Brain microvascular endothelial cell (primary cell): ENCODE measurements at regions not wholly inside any gene's neighbourhood (a gene's known extent, or its start where the extent isn't known, plus 50 kb on each side); places are given as distances from the start of the nearest gene placed in this dataset.

Experiments used
- DNase-seq: peaks from one replicate; pipeline ENCODE4 v3.0.0-alpha.2; 2020
- H3K27ac ChIP-seq: fragments of 250-450 bp; sonication (Bioruptor Pico); 2 replicates; pipeline ENCODE4 v1.5.1; 2020; ENCODE audit warnings: mild to moderate bottlenecking, moderate library complexity
- H3K27me3 ChIP-seq: fragments of 250-450 bp; sonication (Bioruptor Pico); replicated peaks from 2 replicates; pipeline ENCODE4 v1.5.1; 2020; ENCODE audit warnings: mild to moderate bottlenecking
- H3K36me3 ChIP-seq: fragments of 250-450 bp; sonication (Bioruptor Pico); replicated peaks from 2 replicates; pipeline ENCODE4 v1.5.1; 2020; ENCODE audit warnings: mild to moderate bottlenecking
- H3K4me3 ChIP-seq: 2 replicates; pipeline ENCODE4 v1.5.1; 2011; ENCODE audit warnings: low read depth, mild to moderate bottlenecking, control low read depth, low read length, moderate library complexity
- CTCF ChIP-seq: IDR thresholded peaks from 2 replicates; pipeline ENCODE4 v1.5.1; 2011; ENCODE audit warnings: low read depth, mild to moderate bottlenecking, moderate library complexity, low read length, control low read depth, inconsistent platforms; ENCODE audit errors: missing control alignments
- in situ Hi-C: cut with HindIII; loops from 2 replicates; pipeline ENCODE4 v1.10.0; 2017; ENCODE audit warnings: low sequenced_read_pairs, low pct_ligation_motif_present

DNA sequence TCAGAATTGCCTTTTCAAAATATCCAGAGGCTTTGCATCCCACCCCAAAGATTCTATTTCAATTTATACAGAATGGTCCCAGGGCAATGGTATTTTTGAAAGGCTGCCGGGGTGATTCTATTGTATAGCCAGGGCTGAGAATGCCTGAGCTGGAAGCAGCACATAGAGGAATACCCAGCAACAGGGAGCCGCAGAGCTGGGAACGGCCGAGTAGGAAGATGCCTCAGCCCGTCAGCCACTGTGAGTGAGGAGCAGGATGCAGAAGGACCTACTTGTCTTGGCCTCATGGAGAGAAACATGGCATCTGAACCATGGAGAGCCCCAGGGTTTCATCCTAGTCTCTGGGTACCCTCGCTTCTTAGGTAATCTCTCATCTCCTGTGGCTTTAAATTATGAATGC, 170.8 kb upstream of the FHL2 start:
- Histone ChIP-seq H3K36me3 (no peaks in the 10 kb centered on the region), H3K4me3 (no peak overlapping the region), H3K27ac (no peak overlapping the region), H3K27me3 (no peaks in the 10 kb centered on the region)
- TF ChIP-seq CTCF = no peak
- no peak for DNase-seq
- in situ Hi-C loops = no loop called here

DNA sequence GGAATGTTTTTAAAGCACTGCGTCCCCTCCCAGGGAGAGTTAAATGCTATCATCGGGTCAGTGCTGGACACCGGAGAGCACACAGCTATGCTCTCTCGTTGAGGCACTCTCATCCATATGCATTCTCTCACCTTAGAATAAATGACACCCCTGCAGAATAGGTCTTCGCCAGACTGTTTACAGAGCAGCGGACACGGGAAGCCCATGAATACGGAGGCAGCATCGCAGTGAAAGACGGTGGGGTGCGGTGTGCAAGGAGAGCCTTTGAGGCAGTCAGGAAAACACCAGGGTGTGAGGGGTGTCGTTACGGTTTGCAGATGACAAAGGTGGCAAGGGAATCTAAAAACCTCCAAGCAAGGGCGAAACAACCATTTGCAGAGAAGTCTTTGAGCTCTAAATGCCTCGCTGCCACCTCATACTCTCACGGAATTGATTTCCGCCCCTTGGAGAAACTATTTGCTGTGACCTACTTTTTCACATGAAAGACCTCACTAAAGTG, 169.2 kb upstream of the FHL2 start:
- in situ Hi-C loops = no loop called here
- DNase-seq = no peak
- no peak for TF ChIP-seq CTCF
- Histone ChIP-seq H3K36me3 (no peaks in the 10 kb centered on the region), H3K27ac (no peak overlapping the region), H3K27me3 (no peaks in the 10 kb centered on the region), H3K4me3 (no peak overlapping the region)

- Histone ChIP-seq H3K27ac (no peak overlapping the region), H3K27me3 (peaks cover 3% of the 10 kb centered on the region), H3K36me3 (no peaks in the 10 kb centered on the region), H3K4me3 (no peak overlapping the region)
- TF ChIP-seq CTCF = no peak
- in situ Hi-C loops = no loop called here
- DNase-seq = no peak
Observed at GRCh38 chr2:105563000-105563719, 164.3 kb upstream of the FHL2 start.

GRCh38 chr2:105561401-105561800, 162.6 kb upstream of the FHL2 start:
- H3K4me3 ChIP-seq = no peak overlapping the region
- H3K27ac ChIP-seq = no peak overlapping the region
- DNase-seq = no peak
- TF ChIP-seq CTCF = no peak
- peaks cover 3% of the 10 kb centered on the region for H3K27me3 ChIP-seq
- H3K36me3 ChIP-seq = no peaks in the 10 kb centered on the region
- in situ Hi-C loops = no loop called here

- no peak for DNase-seq
- Histone ChIP-seq H3K4me3 (no peak overlapping the region), H3K27me3 (peaks cover 3% of the 10 kb centered on the region), H3K36me3 (no peaks in the 10 kb centered on the region), H3K27ac (no peak overlapping the region)
- in situ Hi-C loops = no loop called here
- TF ChIP-seq CTCF = no peak
Observed at GRCh38 chr2:105560157-105560556, 161.3 kb upstream of the FHL2 start.
